ENCODE measurements at regions not wholly inside any gene's neighbourhood (a gene's known extent, or its start where the extent isn't known, plus 50 kb on each side); places are given as distances from the start of the nearest gene placed in this dataset.

DNA sequence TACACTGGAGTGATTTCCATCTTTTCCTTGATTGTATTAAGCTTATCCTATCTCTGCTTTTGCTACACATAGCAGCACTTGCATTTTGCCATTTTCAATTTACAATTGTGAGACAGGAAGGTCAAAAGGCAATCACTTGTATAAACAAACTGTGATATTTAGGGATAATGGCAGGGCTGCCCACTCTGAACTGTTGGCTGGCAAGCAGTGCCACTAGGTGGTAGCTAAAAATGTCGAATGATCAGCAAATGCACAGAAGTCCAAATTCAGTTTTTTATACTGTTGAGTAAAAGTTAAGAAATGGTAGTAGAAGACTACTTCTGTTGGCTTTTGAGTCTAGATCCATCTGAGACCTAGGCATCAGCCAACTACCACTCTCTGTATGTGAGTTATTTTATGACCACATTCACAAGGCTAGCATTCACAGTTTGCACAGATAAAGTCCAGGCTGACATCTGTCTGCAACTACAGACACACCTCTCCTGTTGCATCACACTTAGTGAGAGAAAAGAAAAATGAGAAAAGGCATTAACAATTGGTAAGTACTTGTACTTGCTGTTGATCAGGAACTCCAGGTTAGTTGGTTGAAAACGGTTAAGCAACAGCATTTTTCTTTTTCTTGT lies 108.8 kb upstream of the ASTN2 start:
- Mint-ChIP-seq H3K27me3 (ENCODE audit: low read depth) (peaks cover 7% of the 10 kb centered on the region), H3K4me1 (no peaks in the 10 kb centered on the region), H3K27ac (ENCODE audit: unreplicated experiment) (no peak overlapping the region)

GRCh38 chr9:117521293-117521692 lies 106.4 kb upstream of the ASTN2 start:
- TF ChIP-seq, protein P1, sequence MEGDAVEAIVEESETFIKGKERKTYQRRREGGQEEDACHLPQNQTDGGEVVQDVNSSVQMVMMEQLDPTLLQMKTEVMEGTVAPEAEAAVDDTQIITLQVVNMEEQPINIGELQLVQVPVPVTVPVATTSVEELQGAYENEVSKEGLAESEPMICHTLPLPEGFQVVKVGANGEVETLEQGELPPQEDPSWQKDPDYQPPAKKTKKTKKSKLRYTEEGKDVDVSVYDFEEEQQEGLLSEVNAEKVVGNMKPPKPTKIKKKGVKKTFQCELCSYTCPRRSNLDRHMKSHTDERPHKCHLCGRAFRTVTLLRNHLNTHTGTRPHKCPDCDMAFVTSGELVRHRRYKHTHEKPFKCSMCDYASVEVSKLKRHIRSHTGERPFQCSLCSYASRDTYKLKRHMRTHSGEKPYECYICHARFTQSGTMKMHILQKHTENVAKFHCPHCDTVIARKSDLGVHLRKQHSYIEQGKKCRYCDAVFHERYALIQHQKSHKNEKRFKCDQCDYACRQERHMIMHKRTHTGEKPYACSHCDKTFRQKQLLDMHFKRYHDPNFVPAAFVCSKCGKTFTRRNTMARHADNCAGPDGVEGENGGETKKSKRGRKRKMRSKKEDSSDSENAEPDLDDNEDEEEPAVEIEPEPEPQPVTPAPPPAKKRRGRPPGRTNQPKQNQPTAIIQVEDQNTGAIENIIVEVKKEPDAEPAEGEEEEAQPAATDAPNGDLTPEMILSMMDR (conservative IDR thresholded peaks at IDR 0.05), result no peak
- H3K36me3 Mint-ChIP-seq (ENCODE audit: low read depth), result no peaks in the 10 kb centered on the region
- peaks cover 5% of the 10 kb centered on the region for H3K9me3 Mint-ChIP-seq
- no peak overlapping the region for H3K4me3 Mint-ChIP-seq
- DNase-seq (ENCODE audit: low read depth, low spot score), result no peak
- H3K27ac Mint-ChIP-seq (ENCODE audit: unreplicated experiment), result no peak overlapping the region
- peaks cover 7% of the 10 kb centered on the region for H3K27me3 Mint-ChIP-seq (ENCODE audit: low read depth)
- H3K4me1 Mint-ChIP-seq, result no peaks in the 10 kb centered on the region

More for the DNA sequence above, 108.8 kb upstream of the ASTN2 start:
- DNase-seq (ENCODE audit: low read depth, low spot score), result no peak
- Mint-ChIP-seq H3K9me3 (peaks cover 5% of the 10 kb centered on the region), H3K4me3 (no peak overlapping the region), H3K36me3 (ENCODE audit: low read depth) (no peaks in the 10 kb centered on the region)
- TF ChIP-seq, protein P1 (conservative IDR thresholded peaks at IDR 0.05), result no peak

- Mint-ChIP-seq H3K4me3 (no peak overlapping the region), H3K27me3 (ENCODE audit: low read depth) (peaks cover 16% of the 10 kb centered on the region), H3K36me3 (ENCODE audit: low read depth) (no peaks in the 10 kb centered on the region), H3K27ac (ENCODE audit: unreplicated experiment) (no peak overlapping the region), H3K9me3 (peaks cover 3% of the 10 kb centered on the region), H3K4me1 (peaks cover 5% of the 10 kb centered on the region)
- TF ChIP-seq, protein P1 (conservative IDR thresholded peaks at IDR 0.05), result no peak
- DNase-seq (ENCODE audit: low read depth, low spot score), result no peak
These were observed 102.1 kb upstream of the ASTN2 start for GRCh38 chr9:117516676-117517632.

DNA sequence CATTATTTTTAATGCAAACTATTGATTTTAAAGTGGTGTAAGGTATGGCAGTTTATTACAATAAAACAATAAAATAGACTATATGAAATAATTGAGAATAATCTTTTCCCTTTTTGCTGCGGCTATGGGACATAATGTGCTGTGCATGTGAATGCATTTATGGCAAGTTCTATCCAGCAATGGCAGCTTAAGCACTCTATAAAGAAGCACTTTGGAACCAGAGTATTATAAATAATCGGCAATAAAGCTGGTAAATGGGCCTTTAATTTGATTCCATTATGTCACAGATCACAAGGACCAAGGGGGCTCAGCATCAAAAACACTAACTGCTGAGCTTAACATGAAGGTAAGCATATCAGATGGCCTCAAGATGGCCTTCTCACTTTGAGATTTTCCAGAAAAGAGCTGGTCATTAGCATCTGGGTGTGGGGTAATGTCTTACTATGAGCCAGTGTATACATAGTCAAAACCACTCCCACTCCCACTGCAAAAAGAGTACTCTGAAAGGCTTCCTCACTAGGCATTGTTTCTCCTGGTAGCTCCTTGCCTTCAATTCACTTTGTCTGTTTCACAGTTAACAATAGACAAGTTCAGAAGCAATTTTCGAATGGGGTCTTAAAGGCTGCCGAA lies 97.1 kb upstream of the ASTN2 start:
- peaks cover 16% of the 10 kb centered on the region for H3K27me3 Mint-ChIP-seq (ENCODE audit: low read depth)
- no peaks in the 10 kb centered on the region for H3K9me3 Mint-ChIP-seq
- H3K4me3 Mint-ChIP-seq, result no peak overlapping the region
- H3K27ac Mint-ChIP-seq (ENCODE audit: unreplicated experiment), result no peak overlapping the region
- no peak for DNase-seq (ENCODE audit: low read depth, low spot score)
- no peaks in the 10 kb centered on the region for H3K36me3 Mint-ChIP-seq (ENCODE audit: low read depth)
- peaks cover 14% of the 10 kb centered on the region for H3K4me1 Mint-ChIP-seq
- TF ChIP-seq, protein P1 (conservative IDR thresholded peaks at IDR 0.05), result no peak

GRCh38 chr9:117496307-117496706 lies 81.5 kb upstream of the ASTN2 start:
- peaks cover 11% of the 10 kb centered on the region for H3K4me1 Mint-ChIP-seq
- H3K36me3 Mint-ChIP-seq (ENCODE audit: low read depth), result peaks cover 3% of the 10 kb centered on the region
- DNase-seq (ENCODE audit: low read depth, low spot score), result no peak
- no peak overlapping the region for H3K27ac Mint-ChIP-seq (ENCODE audit: unreplicated experiment)
- H3K4me3 Mint-ChIP-seq, result no peak overlapping the region
- TF ChIP-seq, protein P1 (conservative IDR thresholded peaks at IDR 0.05), result no peak
- peaks cover 3% of the 10 kb centered on the region for H3K27me3 Mint-ChIP-seq (ENCODE audit: low read depth)
- H3K9me3 Mint-ChIP-seq, result peaks cover 7% of the 10 kb centered on the region

Data from neural crest cell (in vitro differentiated cells).